HepG2 (cell line): ENCODE measurements at regions not wholly inside any gene's neighbourhood (a gene's known extent, or its start where the extent isn't known, plus 50 kb on each side); places are given as distances from the start of the nearest gene placed in this dataset.

Source experiments
- ATAC-seq: fragments of 200-7000 bp; cut with Tn5 transposase; 3 replicates; pipeline ENCODE4 v1.9.1; 2020; ENCODE audit warnings: mild to moderate bottlenecking, moderate library complexity
- BruUV-seq: library from RNA; stranded (reverse); fragments of 400-500 nt; replicated peaks from 2 replicates; lab custom pipeline; 2021; lab: Mats Ljungman, UMichigan
- CTCF ChIA-PET: fragments of 300-600 bp; formaldehyde crosslinking; extraction: SDS; loops from one replicate; lab custom pipeline; 2021; ENCODE audit warnings: low total read pairs, inconsistent platforms, low intra/inter-chr PET ratio; lab: Yijun Ruan, JAX
- POLR2A ChIA-PET: fragments of 350-600 bp; sonication (Branson Sonifier 250); formaldehyde crosslinking; loops from one replicate; lab custom pipeline; 2020; ENCODE audit warnings: antibody characterized with exemption, inconsistent platforms; lab: Yijun Ruan, JAX
- DNase-seq: peaks from one replicate; pipeline ENCODE4 v3.0.0-alpha.2; 2015; ENCODE audit warnings: low spot score
- FAIRE-seq: peaks from 3 replicates; lab custom pipeline; 2011; peaks lifted over from hg19 to GRCh38; lab: Jason Lieb, UNC
- H2AFZ ChIP-seq: one replicate; pipeline ENCODE4 v1.6.1; 2011; ENCODE audit warnings: low read length, inconsistent platforms
- H3K27ac ChIP-seq: fragments of 300-600 bp; 3 replicates; pipeline ENCODE4 v1.8.0; 2011; ENCODE audit warnings: mixed run types, mild to moderate bottlenecking, mixed read lengths, low read length, inconsistent platforms; ENCODE audit not compliant: insufficient read depth; ENCODE audit errors: extremely low read length
- H3K27me3 ChIP-seq, 2 experiments: fragments of 200-600 bp in 1 of 2; 2 replicates in 1 of 2; 3 replicates in 1 of 2; pipeline versions ENCODE4 v1.6.0 to v1.8.0; 2011; ENCODE audit warnings: low read length in 2 of 2, mild to moderate bottlenecking in 2 of 2, moderate library complexity in 2 of 2, inconsistent platforms in 1 of 2; ENCODE audit not compliant: insufficient read depth in 2 of 2, control insufficient read depth in 1 of 2
- H3K36me3 ChIP-seq, 2 experiments: fragments of 200-600 bp in 1 of 2; replicated peaks in 1 of 2; 2 replicates in 1 of 2; 3 replicates in 1 of 2; pipeline versions ENCODE4 v1.5.1 to v1.8.0; 2011; ENCODE audit warnings: low read length in 2 of 2, inconsistent platforms in 1 of 2; ENCODE audit not compliant: insufficient read depth in 2 of 2, control insufficient read depth in 1 of 2
- H3K4me1 ChIP-seq: 2 replicates; pipeline ENCODE4 v1.5.1; 2012; ENCODE audit warnings: low read length, inconsistent platforms; ENCODE audit not compliant: insufficient read depth
- H3K4me2 ChIP-seq: 2 replicates; pipeline ENCODE4 v1.6.0; 2011; ENCODE audit warnings: low read depth, low read length, inconsistent platforms
- H3K4me3 ChIP-seq, 3 experiments: fragments of 200-600 bp in 1 of 3; sonication (generic), shearing (Covaris generic) in 1 of 3; replicated peaks in 1 of 3; 2 replicates each; pipeline ENCODE4 v1.5.1; 2011 to 2016; ENCODE audit warnings: low read length in 3 of 3, inconsistent platforms in 2 of 3, low read depth in 2 of 3, mild to moderate bottlenecking in 2 of 3, control low read depth in 1 of 3, mixed read lengths in 1 of 3; ENCODE audit not compliant: insufficient read depth in 1 of 3
- H3K79me2 ChIP-seq: one replicate; pipeline ENCODE4 v1.6.1; 2011; ENCODE audit warnings: low read length, inconsistent platforms; ENCODE audit not compliant: insufficient read depth
- H3K9ac ChIP-seq: 2 replicates; pipeline ENCODE4 v1.6.0; 2011; ENCODE audit warnings: mild to moderate bottlenecking, low read depth, low read length, inconsistent platforms; ENCODE audit not compliant: insufficient read depth
- H3K9me3 ChIP-seq: 2 replicates; pipeline ENCODE4 v1.5.1; 2012; ENCODE audit warnings: mild to moderate bottlenecking, low read length
- H4K20me1 ChIP-seq: 2 replicates; pipeline ENCODE4 v1.6.0; 2011; ENCODE audit warnings: inconsistent platforms, mild to moderate bottlenecking, low read length, moderate library complexity; ENCODE audit not compliant: insufficient read depth
- GLI4 ChIP-seq: sonication (generic); formaldehyde crosslinking; IDR thresholded peaks from 2 replicates; pipeline ENCODE4 v1.5.1; 2020; ENCODE audit warnings: missing genetic modification reagents, mild to moderate bottlenecking, moderate library complexity, borderline replicate concordance
- RFX5 ChIP-seq: IDR thresholded peaks from 2 replicates; pipeline ENCODE4 v1.6.1; 2011; ENCODE audit warnings: low read depth, low read length, improper control_type of control experiment
- ZNF407 ChIP-seq: sonication (generic); formaldehyde crosslinking; IDR thresholded peaks from one replicate; pipeline ENCODE4 v1.5.1; 2020; ENCODE audit warnings: mild to moderate bottlenecking, missing genetic modification reagents; ENCODE audit errors: not compliant biosample characterization
- WGBS: methylation state at CpG from one replicate; pipeline ENCODE4 v1.1.6; 2017; ENCODE audit warnings: low lambda C conversion rate; 5-methylcytosine and 5-hydroxymethylcytosine counted together
- in situ Hi-C: cut with HindIII; loops from 2 replicates; pipeline ENCODE4 v1.10.0; 2017; ENCODE audit warnings: low pct_unique_long_range_greater_than_20kb; ENCODE audit not compliant: extremely low pct_ligation_motif_present
- intact Hi-C: fragments of 100-400 bp; cut with micrococcal nuclease; formaldehyde crosslinking; loops from one replicate; pipeline ENCODE4 v1.10.0; 2022; ENCODE audit not compliant: unreplicated experiment

DNA sequence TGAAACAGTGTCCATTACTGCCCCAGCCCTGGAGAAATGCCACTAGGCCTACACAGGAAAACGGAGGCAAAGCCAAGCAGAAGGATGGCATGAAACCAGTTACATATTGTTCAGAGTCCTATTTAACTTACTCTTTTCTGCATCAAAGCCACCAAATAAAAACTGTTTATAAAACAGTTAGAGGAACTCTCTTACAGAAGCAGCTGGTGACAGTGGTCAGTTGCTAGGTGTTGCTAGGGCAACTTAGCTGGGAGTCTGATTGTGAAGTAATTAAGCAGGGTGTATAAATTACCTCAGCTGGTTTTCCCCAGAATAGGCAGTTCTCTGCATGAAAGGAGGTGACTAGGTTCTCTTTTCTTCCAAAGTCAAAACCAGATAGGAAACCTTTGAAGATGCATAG is 115.6 kb upstream of the ZBED5 start:
- Histone ChIP-seq H3K4me2 (no peak overlapping the region), H2AFZ (no peak overlapping the region), H3K79me2 (no peaks in the 10 kb centered on the region), H3K4me1 (no peaks in the 10 kb centered on the region), H3K27me3 (no peaks in the 10 kb centered on the region), H3K4me3 (no peak overlapping the region), H3K27ac (no peak overlapping the region), H4K20me1 (no peaks in the 10 kb centered on the region), H3K9ac (no peak overlapping the region), H3K9me3 (no peaks in the 10 kb centered on the region), H3K36me3 (no peaks in the 10 kb centered on the region)
- ChIA-PET POLR2A (no interaction called here), CTCF (no interaction called here)
- no TSS peak for BruUV-seq
- ATAC-seq = no peak
- intact Hi-C loops (no loop called here), in situ Hi-C loops (no loop called here)
- no peak for FAIRE-seq
- 0% methylated on average over 1 of the region's 1 CpG for WGBS
- TF ChIP-seq GLI4 (CRISPR knock-in tag) (no peak), ZNF407 (CRISPR knock-in tag) (no peak), RFX5 (peak; percentile 84; the same call in 1 of the 2 replicates)
- DNase-seq = no peak
